ENCODE measurements at regions not wholly inside any gene's neighbourhood (a gene's known extent, or its start where the extent isn't known, plus 50 kb on each side); places are given as distances from the start of the nearest gene placed in this dataset.

- no peak for TF ChIP-seq EZH2phosphoT487 (IDR thresholded peaks at IDR 0.05)
- TF ChIP-seq, protein P1, sequence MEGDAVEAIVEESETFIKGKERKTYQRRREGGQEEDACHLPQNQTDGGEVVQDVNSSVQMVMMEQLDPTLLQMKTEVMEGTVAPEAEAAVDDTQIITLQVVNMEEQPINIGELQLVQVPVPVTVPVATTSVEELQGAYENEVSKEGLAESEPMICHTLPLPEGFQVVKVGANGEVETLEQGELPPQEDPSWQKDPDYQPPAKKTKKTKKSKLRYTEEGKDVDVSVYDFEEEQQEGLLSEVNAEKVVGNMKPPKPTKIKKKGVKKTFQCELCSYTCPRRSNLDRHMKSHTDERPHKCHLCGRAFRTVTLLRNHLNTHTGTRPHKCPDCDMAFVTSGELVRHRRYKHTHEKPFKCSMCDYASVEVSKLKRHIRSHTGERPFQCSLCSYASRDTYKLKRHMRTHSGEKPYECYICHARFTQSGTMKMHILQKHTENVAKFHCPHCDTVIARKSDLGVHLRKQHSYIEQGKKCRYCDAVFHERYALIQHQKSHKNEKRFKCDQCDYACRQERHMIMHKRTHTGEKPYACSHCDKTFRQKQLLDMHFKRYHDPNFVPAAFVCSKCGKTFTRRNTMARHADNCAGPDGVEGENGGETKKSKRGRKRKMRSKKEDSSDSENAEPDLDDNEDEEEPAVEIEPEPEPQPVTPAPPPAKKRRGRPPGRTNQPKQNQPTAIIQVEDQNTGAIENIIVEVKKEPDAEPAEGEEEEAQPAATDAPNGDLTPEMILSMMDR (IDR thresholded peaks at IDR 0.05), result peak; percentile 30
These were observed 299.9 kb upstream of the MSX2 start for GRCh38 chr5:174424219-174425053.

All from neural progenitor cell (in vitro differentiated cells).